HEK293 (cell line): ENCODE measurements at regions not wholly inside any gene's neighbourhood (a gene's known extent, or its start where the extent isn't known, plus 50 kb on each side); places are given as distances from the start of the nearest gene placed in this dataset.
"Not testable (repeated sequence)": the region's sequence is repeated elsewhere in the genome, so short reads cannot be mapped to it uniquely, and the experiment has no call there.

ENCODE experiments used
- CTCF ChIA-PET: fragments of 350-600 bp; formaldehyde crosslinking; extraction: SDS; loops from one replicate; lab custom pipeline; 2021; ENCODE audit warnings: antibody characterized with exemption; lab: Yijun Ruan, JAX
- POLR2A ChIA-PET: fragments of 300-600 bp; formaldehyde crosslinking; extraction: SDS; loops from one replicate; lab custom pipeline; 2020; ENCODE audit warnings: antibody characterized with exemption, inconsistent platforms; lab: Yijun Ruan, JAX
- H3K27ac ChIP-seq: fragments of 200-500 bp; sonication (Bioruptor generic); 2 replicates; pipeline ENCODE4 v1.5.1; 2014; ENCODE audit warnings: low read depth, low read length, control low read depth, inconsistent platforms; ENCODE audit errors: extremely low read depth
- H3K36me3 ChIP-seq, 2 experiments: fragments of 200-500 bp in 1 of 2; sonication (Bioruptor generic) in 1 of 2; 1 replicate in 1 of 2; 2 replicates in 1 of 2; pipeline ENCODE4 v1.5.1; 2014 to 2017; ENCODE audit warnings: inconsistent platforms in 2 of 2, low read length in 2 of 2; ENCODE audit not compliant: control insufficient read depth in 2 of 2, insufficient read depth in 1 of 2
- H3K4me1 ChIP-seq: fragments of 200-500 bp; sonication (Bioruptor generic); 2 replicates; pipeline ENCODE4 v1.5.1; 2014; ENCODE audit warnings: mild to moderate bottlenecking, low read length, inconsistent platforms; ENCODE audit not compliant: control insufficient read depth, insufficient read depth
- H3K4me3 ChIP-seq: 2 replicates; pipeline ENCODE4 v1.5.1; 2011; ENCODE audit warnings: low read depth, mild to moderate bottlenecking, control low read depth, low read length, moderate library complexity
- H3K9me3 ChIP-seq: fragments of 200-500 bp; sonication (Bioruptor generic); 2 replicates; pipeline ENCODE4 v1.5.1; 2014; ENCODE audit warnings: low read depth, low read length, inconsistent platforms; ENCODE audit not compliant: control insufficient read depth, insufficient read depth
- EGR2 ChIP-seq: fragments of 450-650 bp; formaldehyde crosslinking; IDR thresholded peaks from 2 replicates; pipeline ENCODE4 v1.5.1; 2016; ENCODE audit warnings: low read depth, missing biosample characterization, missing genetic modification characterization
- MZF1 ChIP-seq: fragments of 450-650 bp; formaldehyde crosslinking; IDR thresholded peaks from 2 replicates; pipeline ENCODE4 v1.5.1; 2017; ENCODE audit warnings: missing biosample characterization, missing genetic modification characterization, borderline replicate concordance
- SP7 ChIP-seq: fragments of 450-650 bp; formaldehyde crosslinking; IDR thresholded peaks from 2 replicates; pipeline ENCODE4 v1.5.1; 2016; ENCODE audit warnings: missing biosample characterization, missing genetic modification characterization
- ZBTB7A ChIP-seq: fragments of 450-650 bp; formaldehyde crosslinking; IDR thresholded peaks from 2 replicates; pipeline ENCODE4 v1.5.1; 2016; ENCODE audit warnings: low read depth, missing biosample characterization, missing genetic modification characterization
- ZNF2 ChIP-seq: fragments of 450-650 bp; formaldehyde crosslinking; IDR thresholded peaks from 2 replicates; pipeline ENCODE4 v1.5.1; 2016; ENCODE audit warnings: missing biosample characterization, missing genetic modification characterization
- ZNF239 ChIP-seq: fragments of 450-650 bp; formaldehyde crosslinking; IDR thresholded peaks from 2 replicates; pipeline ENCODE4 v1.5.1; 2016; ENCODE audit warnings: missing biosample characterization, missing genetic modification characterization
- ZNF394 ChIP-seq: fragments of 450-650 bp; formaldehyde crosslinking; IDR thresholded peaks from 2 replicates; pipeline ENCODE4 v1.5.1; 2016; ENCODE audit warnings: missing biosample characterization, missing genetic modification characterization, mild to moderate bottlenecking, moderate library complexity, borderline replicate concordance
- ZNF501 ChIP-seq: fragments of 450-650 bp; formaldehyde crosslinking; IDR thresholded peaks from 2 replicates; pipeline ENCODE4 v1.5.1; 2016; ENCODE audit warnings: missing biosample characterization, missing genetic modification characterization
- ZNF544 ChIP-seq: fragments of 450-650 bp; formaldehyde crosslinking; IDR thresholded peaks from 2 replicates; pipeline ENCODE4 v1.5.0; 2017; ENCODE audit warnings: missing biosample characterization, missing genetic modification characterization
- ZNF626 ChIP-seq: fragments of 450-650 bp; sonication (Bioruptor Pico); formaldehyde crosslinking; IDR thresholded peaks from 2 replicates; pipeline ENCODE4 v1.5.1; 2018; ENCODE audit warnings: missing biosample characterization, missing genetic modification characterization, inconsistent platforms
- TF ChIP-seq, protein P1 (sequence below): fragments of 450-650 bp; formaldehyde crosslinking; IDR thresholded peaks from 2 replicates; pipeline ENCODE4; 2016; ENCODE audit warnings: missing biosample characterization, missing genetic modification characterization
- TF ChIP-seq, protein P2 (sequence below): fragments of 450-650 bp; IDR thresholded peaks from 2 replicates; pipeline ENCODE4 v1.5.1; 2018; ENCODE audit warnings: missing biosample characterization, mild to moderate bottlenecking, missing genetic modification characterization
- TF ChIP-seq, protein P3 (sequence below): IDR thresholded peaks from 2 replicates; pipeline ENCODE4 v1.6.1; 2011; ENCODE audit warnings: mild to moderate bottlenecking, low read depth, low read length, borderline replicate concordance
- TF ChIP-seq, protein P4 (sequence below): fragments of 450-650 bp; formaldehyde crosslinking; IDR thresholded peaks from 2 replicates; pipeline ENCODE4 v1.5.1; 2016; ENCODE audit warnings: missing biosample characterization, missing genetic modification characterization
- TF ChIP-seq, protein P5 (sequence below): fragments of 450-650 bp; formaldehyde crosslinking; IDR thresholded peaks from 2 replicates; pipeline ENCODE4 v1.5.1; 2016; ENCODE audit warnings: missing biosample characterization, missing genetic modification characterization

DNA sequence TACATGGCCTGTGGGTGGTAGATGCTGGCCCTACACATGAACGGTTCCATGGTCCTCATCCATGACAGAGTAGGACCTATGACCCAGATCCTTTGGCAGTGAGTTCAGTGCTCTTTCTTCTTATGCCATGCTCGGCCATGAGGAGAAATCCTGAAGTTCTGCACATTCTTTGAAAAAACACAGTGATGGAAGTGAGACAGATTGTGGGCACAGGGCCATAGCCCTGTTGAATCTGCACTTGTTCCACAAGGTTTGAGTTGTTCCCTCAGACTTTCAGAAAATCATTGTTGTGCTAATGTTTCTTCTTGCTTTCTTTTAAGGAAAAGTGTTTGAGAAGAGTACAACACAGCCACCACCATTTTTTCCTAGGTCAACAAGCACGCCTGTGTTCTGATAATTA, 180.0 kb downstream of the C12orf75 start (continued):
- no peak for TF ChIP-seq ZBTB7A (tag by site-specific recombination)
- no peak for TF ChIP-seq EGR2 (tag by site-specific recombination)
- TF ChIP-seq, all 188 proteins: peak for 0

DNA sequence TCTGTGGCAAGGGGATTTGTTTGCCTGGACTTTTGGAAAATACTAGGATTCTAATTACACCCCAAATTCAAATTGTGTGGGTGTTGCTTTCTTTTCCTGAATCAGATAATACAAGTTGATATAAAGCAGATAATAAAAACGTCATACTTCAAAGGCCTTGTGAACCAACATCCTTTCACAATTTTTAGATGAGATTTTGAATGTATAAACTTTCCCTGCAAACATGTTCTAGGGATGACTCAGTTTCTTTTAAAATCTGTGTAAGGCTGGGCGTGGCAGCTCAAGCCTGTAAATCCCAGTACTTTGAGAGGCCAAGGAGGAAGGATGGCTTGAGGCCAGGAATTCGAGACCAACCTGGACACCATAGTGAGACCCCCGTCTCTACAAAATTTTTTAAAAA, 182.4 kb downstream of the C12orf75 start:
- CTCF ChIA-PET, H3K4me1 ChIP-seq, H3K9me3 ChIP-seq, POLR2A ChIA-PET, H3K36me3 ChIP-seq, H3K4me3 ChIP-seq, H3K27ac ChIP-seq: not testable (repeated sequence)

DNA sequence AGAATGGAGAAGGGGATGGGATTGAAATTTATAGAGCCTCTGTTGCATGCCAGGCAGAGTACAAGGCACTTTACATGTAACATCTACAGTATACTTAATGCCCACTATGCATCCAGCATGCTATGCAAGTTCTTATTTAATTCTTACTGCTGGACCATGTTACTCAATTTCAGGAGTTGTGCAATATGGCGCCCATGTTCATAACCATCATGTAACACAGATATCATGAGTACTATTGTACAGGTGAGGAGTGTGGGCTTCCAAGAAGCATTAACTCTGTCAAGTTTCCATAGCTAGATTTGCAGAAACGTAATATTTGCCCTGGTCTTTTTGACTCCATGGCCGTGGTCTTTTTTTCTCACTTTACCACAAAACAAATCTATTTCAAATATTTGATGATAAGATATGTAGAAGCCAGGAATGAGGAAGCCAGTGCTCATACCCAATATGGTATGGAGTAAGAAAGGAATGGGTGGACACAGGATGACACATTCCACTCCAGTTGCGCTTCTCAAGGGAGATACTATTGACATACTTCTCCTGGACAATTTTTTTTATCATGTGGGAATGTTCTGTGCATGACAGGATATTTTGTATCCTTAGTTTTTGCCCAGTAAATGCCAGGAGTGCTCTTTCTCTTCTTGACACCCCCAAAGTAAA, 191.8 kb downstream of the C12orf75 start:
- POLR2A ChIA-PET: no interaction called here
- no peak overlapping the region for H3K27ac ChIP-seq
- H3K36me3 ChIP-seq: no peaks in the 10 kb centered on the region
- no peaks in the 10 kb centered on the region; the same call in 1 of the 2 replicates for H3K9me3 ChIP-seq
- no peaks in the 10 kb centered on the region for H3K4me1 ChIP-seq
- TF ChIP-seq MZF1 (tag by site-specific recombination): no peak
- TF ChIP-seq SP7 (tag by site-specific recombination): no peak
- TF ChIP-seq ZNF544 (tag by site-specific recombination): no peak
- no peak for TF ChIP-seq ZNF394 (tag by site-specific recombination)
- TF ChIP-seq ZNF501: no peak
- TF ChIP-seq, protein P1, sequence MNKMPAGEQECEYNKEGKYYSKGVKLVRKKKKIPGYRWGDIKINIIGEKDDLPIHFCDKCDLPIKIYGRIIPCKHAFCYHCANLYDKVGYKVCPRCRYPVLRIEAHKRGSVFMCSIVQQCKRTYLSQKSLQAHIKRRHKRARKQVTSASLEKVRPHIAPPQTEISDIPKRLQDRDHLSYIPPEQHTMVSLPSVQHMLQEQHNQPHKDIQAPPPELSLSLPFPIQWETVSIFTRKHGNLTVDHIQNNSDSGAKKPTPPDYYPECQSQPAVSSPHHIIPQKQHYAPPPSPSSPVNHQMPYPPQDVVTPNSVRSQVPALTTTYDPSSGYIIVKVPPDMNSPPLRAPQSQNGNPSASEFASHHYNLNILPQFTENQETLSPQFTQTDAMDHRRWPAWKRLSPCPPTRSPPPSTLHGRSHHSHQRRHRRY (tag by site-specific recombination): no peak
- no peak for TF ChIP-seq ZNF626 (tag by site-specific recombination)
- TF ChIP-seq, protein P2, sequence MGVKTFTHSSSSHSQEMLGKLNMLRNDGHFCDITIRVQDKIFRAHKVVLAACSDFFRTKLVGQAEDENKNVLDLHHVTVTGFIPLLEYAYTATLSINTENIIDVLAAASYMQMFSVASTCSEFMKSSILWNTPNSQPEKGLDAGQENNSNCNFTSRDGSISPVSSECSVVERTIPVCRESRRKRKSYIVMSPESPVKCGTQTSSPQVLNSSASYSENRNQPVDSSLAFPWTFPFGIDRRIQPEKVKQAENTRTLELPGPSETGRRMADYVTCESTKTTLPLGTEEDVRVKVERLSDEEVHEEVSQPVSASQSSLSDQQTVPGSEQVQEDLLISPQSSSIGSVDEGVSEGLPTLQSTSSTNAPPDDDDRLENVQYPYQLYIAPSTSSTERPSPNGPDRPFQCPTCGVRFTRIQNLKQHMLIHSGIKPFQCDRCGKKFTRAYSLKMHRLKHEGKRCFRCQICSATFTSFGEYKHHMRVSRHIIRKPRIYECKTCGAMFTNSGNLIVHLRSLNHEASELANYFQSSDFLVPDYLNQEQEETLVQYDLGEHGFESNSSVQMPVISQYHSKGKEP: no peak
- TF ChIP-seq, protein P3, sequence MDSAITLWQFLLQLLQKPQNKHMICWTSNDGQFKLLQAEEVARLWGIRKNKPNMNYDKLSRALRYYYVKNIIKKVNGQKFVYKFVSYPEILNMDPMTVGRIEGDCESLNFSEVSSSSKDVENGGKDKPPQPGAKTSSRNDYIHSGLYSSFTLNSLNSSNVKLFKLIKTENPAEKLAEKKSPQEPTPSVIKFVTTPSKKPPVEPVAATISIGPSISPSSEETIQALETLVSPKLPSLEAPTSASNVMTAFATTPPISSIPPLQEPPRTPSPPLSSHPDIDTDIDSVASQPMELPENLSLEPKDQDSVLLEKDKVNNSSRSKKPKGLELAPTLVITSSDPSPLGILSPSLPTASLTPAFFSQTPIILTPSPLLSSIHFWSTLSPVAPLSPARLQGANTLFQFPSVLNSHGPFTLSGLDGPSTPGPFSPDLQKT: no peak
- TF ChIP-seq, protein P4, sequence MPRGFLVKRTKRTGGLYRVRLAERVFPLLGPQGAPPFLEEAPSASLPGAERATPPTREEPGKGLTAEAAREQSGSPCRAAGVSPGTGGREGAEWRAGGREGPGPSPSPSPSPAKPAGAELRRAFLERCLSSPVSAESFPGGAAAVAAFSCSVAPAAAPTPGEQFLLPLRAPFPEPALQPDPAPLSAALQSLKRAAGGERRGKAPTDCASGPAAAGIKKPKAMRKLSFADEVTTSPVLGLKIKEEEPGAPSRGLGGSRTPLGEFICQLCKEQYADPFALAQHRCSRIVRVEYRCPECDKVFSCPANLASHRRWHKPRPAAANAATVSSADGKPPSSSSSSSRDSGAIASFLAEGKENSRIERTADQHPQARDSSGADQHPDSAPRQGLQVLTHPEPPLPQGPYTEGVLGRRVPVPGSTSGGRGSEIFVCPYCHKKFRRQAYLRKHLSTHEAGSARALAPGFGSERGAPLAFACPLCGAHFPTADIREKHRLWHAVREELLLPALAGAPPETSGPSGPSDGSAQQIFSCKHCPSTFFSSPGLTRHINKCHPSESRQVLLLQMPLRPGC (tag by site-specific recombination): no peak
- no peak for TF ChIP-seq ZNF2
- TF ChIP-seq ZNF239: no peak
- TF ChIP-seq, protein P5, sequence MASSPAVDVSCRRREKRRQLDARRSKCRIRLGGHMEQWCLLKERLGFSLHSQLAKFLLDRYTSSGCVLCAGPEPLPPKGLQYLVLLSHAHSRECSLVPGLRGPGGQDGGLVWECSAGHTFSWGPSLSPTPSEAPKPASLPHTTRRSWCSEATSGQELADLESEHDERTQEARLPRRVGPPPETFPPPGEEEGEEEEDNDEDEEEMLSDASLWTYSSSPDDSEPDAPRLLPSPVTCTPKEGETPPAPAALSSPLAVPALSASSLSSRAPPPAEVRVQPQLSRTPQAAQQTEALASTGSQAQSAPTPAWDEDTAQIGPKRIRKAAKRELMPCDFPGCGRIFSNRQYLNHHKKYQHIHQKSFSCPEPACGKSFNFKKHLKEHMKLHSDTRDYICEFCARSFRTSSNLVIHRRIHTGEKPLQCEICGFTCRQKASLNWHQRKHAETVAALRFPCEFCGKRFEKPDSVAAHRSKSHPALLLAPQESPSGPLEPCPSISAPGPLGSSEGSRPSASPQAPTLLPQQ (tag by site-specific recombination): no peak
- TF ChIP-seq, all 188 proteins: peak for 0
- no peak overlapping the region for H3K4me3 ChIP-seq
- CTCF ChIA-PET: interaction anchor here (0.6 kb wide), 1 partner anchor 49 kb away, joined by 4 read pairs; no protein-coding TSS in a partner anchor
